HG03139 (cell line): ENCODE measurements at regions not wholly inside any gene's neighbourhood (a gene's known extent, or its start where the extent isn't known, plus 50 kb on each side); places are given as distances from the start of the nearest gene placed in this dataset.
"Not testable (repeated sequence)": the region's sequence is repeated elsewhere in the genome, so short reads cannot be mapped to it uniquely, and the experiment has no call there.

Source experiments
- ATAC-seq: cut with Tn5 transposase; IDR thresholded peaks from one replicate; pipeline ENCODE4 v1.9.1; 2021; ENCODE audit not compliant: unreplicated experiment

GRCh38 chr14:106204063-106204462, 677.7 kb downstream of the TMEM121 start:
- ATAC-seq: no peak

GRCh38 chr14:106207316-106207715, 680.9 kb downstream of the TMEM121 start:
- ATAC-seq: no peak

GRCh38 chr14:106208794-106209193, 682.4 kb downstream of the TMEM121 start:
- no peak for ATAC-seq

- no peak for ATAC-seq
Observed at GRCh38 chr14:106209755-106210154, 683.4 kb downstream of the TMEM121 start.

GRCh38 chr14:106210650-106211049, 684.3 kb downstream of the TMEM121 start:
- ATAC-seq: no peak

GRCh38 chr14:106211334-106211900, 685.0 kb downstream of the TMEM121 start:
- ATAC-seq: no peak

GRCh38 chr14:106215229-106215628, 688.8 kb downstream of the TMEM121 start:
- ATAC-seq: no peak

GRCh38 chr14:106216679-106217078, 690.3 kb downstream of the TMEM121 start:
- no peak for ATAC-seq

GRCh38 chr14:106218174-106218573, 691.8 kb downstream of the TMEM121 start:
- ATAC-seq: no peak

- ATAC-seq: no peak
Observed at GRCh38 chr14:106222311-106222710, 695.9 kb downstream of the TMEM121 start.

GRCh38 chr14:106222731-106223130, 696.3 kb downstream of the TMEM121 start:
- ATAC-seq: no peak

- no peak for ATAC-seq
Observed at GRCh38 chr14:106227793-106228192, 701.4 kb downstream of the TMEM121 start.

GRCh38 chr14:106228541-106229158, 702.3 kb downstream of the TMEM121 start:
- ATAC-seq: no peak

- no peak for ATAC-seq
Observed at GRCh38 chr14:106230071-106230470, 703.7 kb downstream of the TMEM121 start.

- ATAC-seq: not testable (repeated sequence)
Observed at GRCh38 chr14:106233191-106233590, 706.8 kb downstream of the TMEM121 start.

- ATAC-seq: not testable (repeated sequence)
Observed at GRCh38 chr14:106234525-106235254, 708.3 kb downstream of the TMEM121 start.

GRCh38 chr14:106235356-106236159, 709.2 kb downstream of the TMEM121 start:
- no peak for ATAC-seq

- no peak for ATAC-seq
Observed at GRCh38 chr14:106248321-106249192, 722.2 kb downstream of the TMEM121 start.

GRCh38 chr14:106253995-106254394, 727.6 kb downstream of the TMEM121 start:
- ATAC-seq: not testable (repeated sequence)

- ATAC-seq: not testable (repeated sequence)
Observed at GRCh38 chr14:106257569-106257994, 731.2 kb downstream of the TMEM121 start.
